H54 (cell line): ENCODE measurements at regions not wholly inside any gene's neighbourhood (a gene's known extent, or its start where the extent isn't known, plus 50 kb on each side); places are given as distances from the start of the nearest gene placed in this dataset.
"Not testable (repeated sequence)": the region's sequence is repeated elsewhere in the genome, so short reads cannot be mapped to it uniquely, and the experiment has no call there.

Source experiments
- DNase-seq: peaks from one replicate; pipeline ENCODE4 v3.0.0; 2011; ENCODE audit warnings: low spot score, mixed read lengths; ENCODE audit not compliant: insufficient read length
- FAIRE-seq: peaks from 3 replicates; lab custom pipeline; 2011; peaks lifted over from hg19 to GRCh38; lab: Jason Lieb, UNC
- POLR2A ChIP-seq: IDR thresholded peaks from 2 replicates; pipeline ENCODE4 v1.6.1; 2011; ENCODE audit warnings: low read depth, mild to moderate bottlenecking, low read length

- DNase-seq, result no peak
- FAIRE-seq, result no peak
- TF ChIP-seq POLR2A, result no peak
These were observed 84.7 kb downstream of the RBBP6 start for GRCh38 chr16:24624102-24624501.

GRCh38 chr16:24626256-24626655 is 86.9 kb downstream of the RBBP6 start:
- no peak for TF ChIP-seq POLR2A
- FAIRE-seq, result no peak
- DNase-seq, result no peak

DNA sequence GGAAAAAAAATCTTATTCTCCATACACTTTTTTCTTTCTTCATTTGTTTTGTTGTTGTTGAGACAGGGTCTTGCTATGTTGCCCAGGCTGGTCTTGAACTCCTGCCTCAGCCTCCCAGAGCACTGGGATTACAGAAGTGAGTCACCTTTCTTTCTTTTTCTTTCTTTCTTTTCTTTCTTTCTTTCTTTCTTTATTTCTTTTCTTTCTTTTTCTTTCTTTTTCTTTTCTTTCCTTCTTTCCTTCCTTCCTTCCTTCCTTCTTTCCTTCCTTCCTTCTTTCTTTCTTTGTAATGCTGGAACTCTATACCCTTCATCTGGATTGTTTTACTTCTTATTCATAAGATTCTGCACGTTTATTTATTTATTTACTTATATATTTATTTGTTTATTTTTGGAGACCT is 94.5 kb upstream of the TNRC6A start:
- no peak for TF ChIP-seq POLR2A
- FAIRE-seq (no peak), DNase-seq (no peak)

DNA sequence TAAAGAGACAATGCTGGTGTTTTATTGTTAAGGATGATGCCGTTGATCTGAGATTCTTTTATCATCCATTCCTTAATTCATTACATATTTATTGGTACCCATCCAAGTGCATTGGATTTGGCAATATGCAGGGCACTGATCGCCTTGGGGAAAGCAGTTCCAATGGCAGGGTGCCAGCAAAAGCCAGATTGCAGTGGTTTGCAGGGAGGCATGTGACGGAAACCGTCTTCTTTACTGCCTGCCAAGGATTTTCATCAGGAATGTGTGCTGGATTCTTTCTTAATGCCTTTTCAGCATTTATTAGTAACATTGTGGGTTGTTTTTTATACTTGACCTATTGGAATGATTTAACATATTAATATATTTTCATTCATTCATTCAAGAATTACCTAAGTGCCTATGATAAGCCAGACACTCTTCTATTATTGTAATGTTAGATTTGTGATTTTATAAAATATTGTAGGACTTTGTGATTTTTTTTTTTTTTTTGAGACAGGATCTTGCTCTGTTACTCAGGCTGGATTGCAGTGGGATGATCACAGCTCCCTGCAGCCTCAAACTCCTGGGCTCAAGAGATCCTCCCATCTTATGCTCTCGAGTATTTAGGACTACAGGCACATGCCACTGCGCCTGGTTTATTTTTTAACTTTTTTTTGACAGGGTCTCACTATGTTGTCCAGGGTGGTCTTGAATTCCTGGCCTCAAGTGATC is 93.4 kb upstream of the TNRC6A start:
- FAIRE-seq (peak; percentile 75), DNase-seq (peak; percentile 50)
- no peak for TF ChIP-seq POLR2A

- no peak for DNase-seq
- no peak for FAIRE-seq
- no peak for TF ChIP-seq POLR2A
These were observed 89.7 kb upstream of the TNRC6A start for GRCh38 chr16:24639769-24640168.

DNA sequence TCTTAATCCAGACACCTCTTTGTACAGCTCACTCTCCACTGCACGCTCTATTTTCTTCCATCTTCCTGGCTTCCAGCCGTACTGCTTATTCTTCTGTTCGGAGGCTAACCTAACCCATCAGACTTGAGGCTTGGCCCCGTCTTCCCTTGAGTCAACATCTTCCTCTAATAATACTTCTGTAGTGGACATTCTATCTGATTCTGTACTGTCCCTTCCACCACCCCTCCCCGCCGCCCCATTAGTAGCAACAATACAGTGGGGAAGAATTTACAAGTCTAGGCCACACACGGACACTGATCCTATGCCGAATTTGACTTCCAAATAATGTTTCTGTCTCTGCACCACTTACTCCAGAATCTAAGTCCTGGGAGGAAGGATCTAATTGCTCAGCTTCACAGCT is 86.0 kb upstream of the TNRC6A start:
- no peak for FAIRE-seq
- TF ChIP-seq POLR2A, result no peak
- no peak for DNase-seq

GRCh38 chr16:24645739-24646645 is 83.5 kb upstream of the TNRC6A start:
- peak; percentile 92 for FAIRE-seq
- no peak for TF ChIP-seq POLR2A
- DNase-seq, result peak; percentile 57

DNA sequence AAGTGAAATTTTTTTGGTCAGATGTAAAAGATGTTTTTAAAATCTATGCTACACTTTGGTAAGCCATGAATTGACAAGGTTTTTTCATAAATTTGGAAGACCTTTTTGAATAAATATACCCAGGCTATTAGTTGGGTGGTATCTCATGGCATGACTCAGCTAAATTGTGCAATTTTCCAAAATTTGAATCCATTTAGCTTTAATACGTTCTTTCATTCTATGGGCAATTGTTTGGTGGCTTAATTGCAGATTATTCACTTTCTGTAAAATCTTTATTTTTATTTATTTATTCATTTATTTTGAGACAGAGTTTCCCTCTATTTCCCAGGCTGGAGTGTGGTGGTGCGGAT is 82.8 kb upstream of the TNRC6A start:
- no peak for DNase-seq

GRCh38 chr16:24652209-24652712 is 77.2 kb upstream of the TNRC6A start:
- DNase-seq (no peak), FAIRE-seq (no peak)
- TF ChIP-seq POLR2A, result no peak

More for the DNA sequence above, 82.8 kb upstream of the TNRC6A start:
- no peak for TF ChIP-seq POLR2A
- no peak for FAIRE-seq

DNA sequence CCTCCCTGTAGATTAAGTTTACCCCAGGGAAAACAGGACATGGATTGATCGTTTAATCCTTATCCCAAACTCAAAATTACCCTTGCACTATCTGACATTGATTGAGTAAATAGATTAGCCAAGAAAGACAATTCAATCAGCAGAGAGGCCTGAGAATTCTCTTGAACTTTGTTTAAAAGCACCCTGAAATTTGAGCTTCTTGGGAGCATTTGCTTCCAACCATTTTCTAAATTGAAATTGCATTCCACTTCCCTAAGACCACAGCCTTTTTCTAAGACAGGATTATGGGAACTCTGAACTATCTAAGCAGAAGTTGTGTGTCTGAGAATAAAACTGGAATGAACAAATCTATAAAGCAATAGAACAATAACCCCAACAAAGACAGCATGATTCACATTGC is 76.6 kb upstream of the TNRC6A start:
- no peak for TF ChIP-seq POLR2A
- FAIRE-seq (no peak), DNase-seq (no peak)

GRCh38 chr16:24653725-24654124 is 75.7 kb upstream of the TNRC6A start:
- DNase-seq, result no peak
- FAIRE-seq, result no peak
- no peak for TF ChIP-seq POLR2A

- DNase-seq, FAIRE-seq: not testable (repeated sequence)
These were observed 63.5 kb upstream of the TNRC6A start for GRCh38 chr16:24665942-24666341.

DNA sequence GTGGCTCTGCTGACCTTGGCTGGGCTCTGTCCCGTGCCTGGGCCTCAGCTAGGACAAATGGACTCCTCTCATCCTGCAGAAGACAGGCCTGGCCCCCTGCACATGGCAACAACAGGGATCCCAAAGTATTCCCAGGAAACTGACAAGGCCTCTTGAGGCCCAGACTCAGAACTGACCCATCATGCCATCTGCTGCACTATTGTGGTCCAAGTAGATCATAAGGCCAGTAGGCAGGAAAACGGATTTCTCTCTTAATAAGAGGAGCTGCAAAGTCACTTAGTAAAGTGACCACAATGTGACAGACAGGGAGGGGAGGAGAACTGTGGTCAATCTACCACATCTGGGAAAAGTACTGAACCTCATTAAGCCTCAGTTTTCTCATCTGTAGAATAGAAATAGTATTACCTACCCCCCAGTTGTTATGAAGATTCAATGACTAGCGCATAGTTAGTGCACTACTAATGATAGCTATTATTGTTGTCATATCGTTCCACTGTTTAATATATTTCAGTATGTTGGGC is 62.1 kb upstream of the TNRC6A start:
- no peak for TF ChIP-seq POLR2A
- no peak for FAIRE-seq
- no peak for DNase-seq

- no peak for FAIRE-seq
- no peak for TF ChIP-seq POLR2A
- no peak for DNase-seq
These were observed 60.9 kb upstream of the TNRC6A start for GRCh38 chr16:24668481-24669061.
